ENCODE measurements at regions not wholly inside any gene's neighbourhood (a gene's known extent, or its start where the extent isn't known, plus 50 kb on each side); places are given as distances from the start of the nearest gene placed in this dataset.

DNA sequence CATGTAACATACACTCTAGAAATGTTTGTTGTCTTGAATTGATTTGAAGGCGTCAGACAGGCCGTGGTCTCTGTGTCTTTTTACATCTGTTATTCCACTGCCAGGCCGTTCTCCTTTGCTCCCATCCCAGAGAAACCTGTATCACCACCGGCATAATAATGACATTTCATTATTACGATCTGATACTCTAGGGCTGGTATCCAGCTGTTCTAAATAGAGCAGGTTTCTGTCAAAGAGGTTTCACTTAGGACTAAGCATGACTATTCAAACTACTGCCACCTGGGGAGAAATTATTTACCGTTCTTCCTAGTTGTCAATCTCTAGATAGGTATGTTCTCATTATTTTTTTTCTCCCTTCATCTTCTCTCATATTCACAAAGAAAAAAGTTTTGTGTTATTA, 1016.2 kb upstream of the EEF2KMT start:
- no peak overlapping the region for H3K4me3 Mint-ChIP-seq
- no peaks in the 10 kb centered on the region for H3K4me1 Mint-ChIP-seq (ENCODE audit: low read depth)
- peaks cover 3% of the 10 kb centered on the region for H3K9me3 Mint-ChIP-seq
- TF ChIP-seq CTCF (IDR thresholded peaks at IDR 0.05): no peak
- POLR2A ChIA-PET: no interaction called here
- no peaks in the 10 kb centered on the region for H3K27me3 Mint-ChIP-seq
- ATAC-seq (no peak), DNase-seq (no peak)
- no peak overlapping the region for H3K27ac Mint-ChIP-seq
- H3K36me3 Mint-ChIP-seq (ENCODE audit: low read depth): no peaks in the 10 kb centered on the region
- intact Hi-C loops (cut with micrococcal nuclease): no loop called here
- CTCF ChIA-PET: interaction anchor here (1.4 kb wide), 1 partner anchor 32 kb away, joined by 3 read pairs; no protein-coding TSS in a partner anchor

DNA sequence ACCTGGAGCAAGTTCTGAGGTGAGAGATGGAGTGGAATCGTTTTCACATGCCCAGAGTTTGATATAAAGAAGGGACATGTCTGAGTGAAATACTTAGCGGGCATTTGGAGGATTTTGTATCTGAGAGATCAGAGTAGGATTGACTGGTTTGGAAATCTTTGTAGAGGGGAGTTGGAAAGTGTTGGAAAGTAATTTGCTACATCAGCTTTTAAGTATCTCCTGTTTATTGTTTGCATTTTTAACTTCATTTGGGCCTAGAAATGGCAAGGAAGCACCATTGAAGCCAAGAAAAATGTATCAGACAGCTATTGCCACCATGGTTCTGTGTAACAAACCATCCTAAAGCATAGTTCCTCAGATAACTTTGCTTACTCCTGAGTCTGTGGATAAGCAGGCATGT, 1015.1 kb upstream of the EEF2KMT start:
- no peaks in the 10 kb centered on the region for H3K27me3 Mint-ChIP-seq
- CTCF ChIA-PET: interaction anchor here (1.4 kb wide), 1 partner anchor 31 kb away, joined by 3 read pairs; no protein-coding TSS in a partner anchor
- DNase-seq (no peak), ATAC-seq (no peak)
- intact Hi-C loops (cut with micrococcal nuclease): no loop called here
- no peak overlapping the region for H3K4me3 Mint-ChIP-seq
- POLR2A ChIA-PET: no interaction called here
- H3K9me3 Mint-ChIP-seq: peaks cover 3% of the 10 kb centered on the region
- no peaks in the 10 kb centered on the region for H3K36me3 Mint-ChIP-seq (ENCODE audit: low read depth)
- H3K4me1 Mint-ChIP-seq (ENCODE audit: low read depth): no peaks in the 10 kb centered on the region
- H3K27ac Mint-ChIP-seq: no peak overlapping the region
- TF ChIP-seq CTCF (IDR thresholded peaks at IDR 0.05): no peak

GRCh38 chr16:6111390-6111789, 1013.8 kb upstream of the EEF2KMT start:
- CTCF ChIA-PET: no interaction called here
- DNase-seq (no peak), ATAC-seq (no peak)
- POLR2A ChIA-PET: no interaction called here
- no peak overlapping the region for H3K27ac Mint-ChIP-seq
- intact Hi-C loops (cut with micrococcal nuclease): no loop called here
- H3K27me3 Mint-ChIP-seq: no peaks in the 10 kb centered on the region
- H3K9me3 Mint-ChIP-seq: peaks cover 3% of the 10 kb centered on the region
- no peak overlapping the region for H3K4me3 Mint-ChIP-seq
- TF ChIP-seq CTCF (IDR thresholded peaks at IDR 0.05): no peak
- no peaks in the 10 kb centered on the region for H3K36me3 Mint-ChIP-seq (ENCODE audit: low read depth)
- no peaks in the 10 kb centered on the region for H3K4me1 Mint-ChIP-seq (ENCODE audit: low read depth)

DNA sequence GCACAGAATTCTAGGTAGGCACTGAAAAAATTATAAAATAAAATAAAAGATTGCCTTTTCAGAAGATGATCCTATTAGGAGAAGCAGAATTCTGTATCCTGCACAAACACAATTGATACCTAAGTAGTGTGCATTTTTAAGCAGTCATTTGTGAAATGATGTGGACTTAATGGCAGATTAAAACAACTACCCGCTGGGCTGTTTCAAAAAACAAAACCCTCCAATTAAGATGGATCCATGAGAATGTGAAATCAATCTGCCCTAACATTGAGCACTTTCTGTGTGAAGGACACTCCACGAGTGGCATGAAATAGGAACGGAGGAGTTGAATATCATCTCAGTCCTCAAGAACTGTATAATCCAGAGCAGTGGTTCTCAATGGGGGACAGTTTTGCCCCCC, 1012.8 kb upstream of the EEF2KMT start:
- intact Hi-C loops (cut with micrococcal nuclease): no loop called here
- TF ChIP-seq CTCF (IDR thresholded peaks at IDR 0.05): no peak
- POLR2A ChIA-PET: no interaction called here
- Mint-ChIP-seq H3K36me3 (ENCODE audit: low read depth) (no peaks in the 10 kb centered on the region), H3K27ac (no peak overlapping the region), H3K9me3 (peaks cover 3% of the 10 kb centered on the region), H3K4me1 (ENCODE audit: low read depth) (no peaks in the 10 kb centered on the region), H3K27me3 (no peaks in the 10 kb centered on the region), H3K4me3 (no peak overlapping the region)
- DNase-seq (no peak), ATAC-seq (no peak)
- CTCF ChIA-PET: no interaction called here

DNA sequence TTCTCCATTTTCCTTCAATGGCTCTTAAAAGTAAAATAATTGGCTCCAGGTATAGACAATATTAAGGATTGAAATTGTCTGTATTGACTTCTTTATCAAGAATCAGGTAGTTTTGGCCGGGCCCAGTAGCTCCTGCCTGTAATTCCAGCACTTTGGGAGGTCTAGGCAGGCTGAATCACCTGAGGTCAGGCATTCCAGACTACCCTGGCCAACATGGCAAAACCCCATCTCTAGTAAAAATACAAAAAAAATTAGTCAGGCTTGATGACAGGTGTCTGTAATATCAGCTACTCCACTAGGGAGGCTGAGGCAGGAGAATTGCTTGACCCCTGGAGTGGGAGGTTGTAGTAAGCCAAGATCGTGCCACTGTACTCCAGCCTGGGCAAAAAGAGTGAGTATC, 1008.5 kb upstream of the EEF2KMT start:
- CTCF ChIA-PET: no interaction called here
- intact Hi-C loops (cut with micrococcal nuclease): no loop called here

More for the DNA sequence above, 1008.5 kb upstream of the EEF2KMT start:
- no peak overlapping the region for H3K27ac Mint-ChIP-seq
- no peaks in the 10 kb centered on the region for H3K36me3 Mint-ChIP-seq (ENCODE audit: low read depth)
- DNase-seq (no peak), ATAC-seq (no peak)
- H3K27me3 Mint-ChIP-seq: no peaks in the 10 kb centered on the region
- TF ChIP-seq CTCF (IDR thresholded peaks at IDR 0.05): no peak
- H3K4me1 Mint-ChIP-seq (ENCODE audit: low read depth): no peaks in the 10 kb centered on the region
- peaks cover 8% of the 10 kb centered on the region for H3K9me3 Mint-ChIP-seq
- H3K4me3 Mint-ChIP-seq: no peak overlapping the region
- POLR2A ChIA-PET: no interaction called here

Measured in activated CD8-positive, alpha-beta T cell treated with anti-CD3 and anti-CD28 coated beads for 36 hours (primary cell).